Ishikawa (cell line): ENCODE measurements at regions not wholly inside any gene's neighbourhood (a gene's known extent, or its start where the extent isn't known, plus 50 kb on each side); places are given as distances from the start of the nearest gene placed in this dataset.

Source experiments
- CEBPB ChIP-seq: IDR thresholded peaks from 2 replicates; pipeline ENCODE4 v1.6.1; 2012
- CREB1 ChIP-seq: IDR thresholded peaks from 2 replicates; pipeline ENCODE4 v1.6.1; 2012; ENCODE audit warnings: low read depth
- EGR1 ChIP-seq: IDR thresholded peaks from 2 replicates; pipeline ENCODE4 v1.6.1; 2012
- EP300 ChIP-seq: IDR thresholded peaks from 2 replicates; pipeline ENCODE4 v1.6.1; 2012; ENCODE audit warnings: borderline replicate concordance
- FOXM1 ChIP-seq: IDR thresholded peaks from 2 replicates; pipeline ENCODE4 v1.6.1; 2012; ENCODE audit warnings: low read depth, borderline replicate concordance
- NFIC ChIP-seq: IDR thresholded peaks from 2 replicates; pipeline ENCODE4 v1.6.1; 2012
- RAD21 ChIP-seq: IDR thresholded peaks from 2 replicates; pipeline ENCODE4 v1.6.1; 2012; ENCODE audit warnings: low read depth
- TAF1 ChIP-seq: IDR thresholded peaks from 2 replicates; pipeline ENCODE4 v1.6.1; 2012; ENCODE audit warnings: low read depth, mild to moderate bottlenecking
- TEAD4 ChIP-seq: IDR thresholded peaks from 2 replicates; pipeline ENCODE4 v1.6.1; 2012
- YY1 ChIP-seq: IDR thresholded peaks from 2 replicates; pipeline ENCODE4 v1.6.1; 2012; ENCODE audit warnings: low read depth
- ZBTB7A ChIP-seq: IDR thresholded peaks from 2 replicates; pipeline ENCODE4 v1.6.1; 2012; ENCODE audit warnings: low read depth
- TF ChIP-seq, protein P1 (sequence below): IDR thresholded peaks from 2 replicates; pipeline ENCODE4 v1.6.1; 2012
- TF ChIP-seq, protein P2 (sequence below): IDR thresholded peaks from 2 replicates; pipeline ENCODE4 v1.6.1; 2012; ENCODE audit warnings: low read depth, mild to moderate bottlenecking

DNA sequence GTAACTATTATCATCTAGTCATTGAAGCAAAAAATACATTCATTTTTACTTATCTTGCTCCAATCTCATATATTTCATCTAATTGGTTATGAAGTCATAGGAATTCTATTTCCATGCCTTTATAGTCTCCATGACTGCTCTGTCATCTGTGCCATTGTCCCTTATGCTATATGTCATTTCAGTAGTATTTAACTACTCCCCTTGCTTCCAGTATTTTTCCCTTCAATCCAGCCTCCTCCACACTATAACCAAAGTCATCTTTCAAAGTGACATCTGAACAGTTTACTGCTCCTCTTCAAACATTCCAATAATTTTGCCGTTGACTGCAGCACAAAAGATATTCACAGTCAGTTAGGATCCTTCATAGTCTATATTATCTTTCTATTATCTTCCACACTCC, 216.6 kb upstream of the HS3ST5 start:
- TF ChIP-seq, protein P1, sequence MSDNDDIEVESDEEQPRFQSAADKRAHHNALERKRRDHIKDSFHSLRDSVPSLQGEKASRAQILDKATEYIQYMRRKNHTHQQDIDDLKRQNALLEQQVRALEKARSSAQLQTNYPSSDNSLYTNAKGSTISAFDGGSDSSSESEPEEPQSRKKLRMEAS: no peak
- TF ChIP-seq CEBPB: no peak
- no peak for TF ChIP-seq TEAD4
- no peak for TF ChIP-seq TAF1
- TF ChIP-seq, protein P2, sequence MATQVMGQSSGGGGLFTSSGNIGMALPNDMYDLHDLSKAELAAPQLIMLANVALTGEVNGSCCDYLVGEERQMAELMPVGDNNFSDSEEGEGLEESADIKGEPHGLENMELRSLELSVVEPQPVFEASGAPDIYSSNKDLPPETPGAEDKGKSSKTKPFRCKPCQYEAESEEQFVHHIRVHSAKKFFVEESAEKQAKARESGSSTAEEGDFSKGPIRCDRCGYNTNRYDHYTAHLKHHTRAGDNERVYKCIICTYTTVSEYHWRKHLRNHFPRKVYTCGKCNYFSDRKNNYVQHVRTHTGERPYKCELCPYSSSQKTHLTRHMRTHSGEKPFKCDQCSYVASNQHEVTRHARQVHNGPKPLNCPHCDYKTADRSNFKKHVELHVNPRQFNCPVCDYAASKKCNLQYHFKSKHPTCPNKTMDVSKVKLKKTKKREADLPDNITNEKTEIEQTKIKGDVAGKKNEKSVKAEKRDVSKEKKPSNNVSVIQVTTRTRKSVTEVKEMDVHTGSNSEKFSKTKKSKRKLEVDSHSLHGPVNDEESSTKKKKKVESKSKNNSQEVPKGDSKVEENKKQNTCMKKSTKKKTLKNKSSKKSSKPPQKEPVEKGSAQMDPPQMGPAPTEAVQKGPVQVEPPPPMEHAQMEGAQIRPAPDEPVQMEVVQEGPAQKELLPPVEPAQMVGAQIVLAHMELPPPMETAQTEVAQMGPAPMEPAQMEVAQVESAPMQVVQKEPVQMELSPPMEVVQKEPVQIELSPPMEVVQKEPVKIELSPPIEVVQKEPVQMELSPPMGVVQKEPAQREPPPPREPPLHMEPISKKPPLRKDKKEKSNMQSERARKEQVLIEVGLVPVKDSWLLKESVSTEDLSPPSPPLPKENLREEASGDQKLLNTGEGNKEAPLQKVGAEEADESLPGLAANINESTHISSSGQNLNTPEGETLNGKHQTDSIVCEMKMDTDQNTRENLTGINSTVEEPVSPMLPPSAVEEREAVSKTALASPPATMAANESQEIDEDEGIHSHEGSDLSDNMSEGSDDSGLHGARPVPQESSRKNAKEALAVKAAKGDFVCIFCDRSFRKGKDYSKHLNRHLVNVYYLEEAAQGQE: no peak
- no peak for TF ChIP-seq EP300
- no peak for TF ChIP-seq RAD21
- TF ChIP-seq EGR1: no peak
- no peak for TF ChIP-seq FOXM1
- TF ChIP-seq CREB1: no peak
- no peak for TF ChIP-seq ZBTB7A
- no peak for TF ChIP-seq NFIC
- no peak for TF ChIP-seq YY1
